ENCODE measurements at regions not wholly inside any gene's neighbourhood (a gene's known extent, or its start where the extent isn't known, plus 50 kb on each side); places are given as distances from the start of the nearest gene placed in this dataset.

DNA sequence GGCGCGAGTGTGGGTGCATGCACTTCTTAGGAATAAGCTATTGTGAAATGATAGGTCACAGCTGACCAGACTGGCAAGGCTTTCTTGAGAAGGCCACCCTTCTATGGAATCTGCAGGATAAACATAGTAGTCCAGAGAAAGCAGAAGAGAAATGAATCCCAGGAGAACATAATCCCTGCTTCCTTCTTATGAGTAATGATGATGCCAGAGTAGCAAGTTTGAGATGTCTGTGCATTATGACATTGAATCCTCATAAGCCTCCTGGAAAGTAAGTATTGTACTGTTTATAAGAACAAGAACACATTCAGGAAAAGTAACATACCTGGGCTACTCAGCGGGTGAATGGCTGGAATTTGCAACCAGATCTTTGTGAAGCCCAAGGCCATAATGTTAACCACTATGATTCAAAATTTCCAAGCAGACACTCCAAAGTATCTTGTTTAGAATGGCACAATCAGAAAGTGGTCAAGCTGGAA is 272.1 kb upstream of the HS3ST1 start:
- POLR2A ChIA-PET: no interaction called here
- intact Hi-C loops (cut with DNase I, micrococcal nuclease): no loop called here
- no peak overlapping the region for H3K27ac ChIP-seq (ENCODE audit: low read depth in 1 of 2, low read length in 2 of 2)
- no peaks in the 10 kb centered on the region for H3K27me3 ChIP-seq (ENCODE audit: control insufficient read depth in 1 of 2, insufficient read depth in 2 of 2, low read length in 2 of 2)
- H3K27ac Mint-ChIP-seq: no peak overlapping the region
- no peak for ATAC-seq (ENCODE audit: poor library complexity)
- no peak overlapping the region for H3K4me3 Mint-ChIP-seq
- H3K4me1 ChIP-seq (ENCODE audit: insufficient read depth, low read length): no peaks in the 10 kb centered on the region
- H3K9me3 Mint-ChIP-seq: peaks cover 2% of the 10 kb centered on the region
- CTCF ChIA-PET: no interaction called here
- no peak for TF ChIP-seq CTCF (IDR thresholded peaks at IDR 0.05)
- no peaks in the 10 kb centered on the region for H3K36me3 Mint-ChIP-seq (ENCODE audit: low read depth)
- no peak for DNase-seq
- H3K36me3 ChIP-seq (ENCODE audit: insufficient read depth, low read length): no peaks in the 10 kb centered on the region
- H3K4me1 Mint-ChIP-seq (ENCODE audit: low read depth): no peaks in the 10 kb centered on the region
- H3K4me3 ChIP-seq (ENCODE audit: low read length): no peak overlapping the region
- H3K27me3 Mint-ChIP-seq: no peaks in the 10 kb centered on the region
- peaks cover 0 to 3% of the 10 kb centered on the region in 2 experiments for H3K9me3 ChIP-seq (ENCODE audit: control insufficient read depth in 1 of 2, insufficient read depth in 1 of 2, low read length in 2 of 2)

DNA sequence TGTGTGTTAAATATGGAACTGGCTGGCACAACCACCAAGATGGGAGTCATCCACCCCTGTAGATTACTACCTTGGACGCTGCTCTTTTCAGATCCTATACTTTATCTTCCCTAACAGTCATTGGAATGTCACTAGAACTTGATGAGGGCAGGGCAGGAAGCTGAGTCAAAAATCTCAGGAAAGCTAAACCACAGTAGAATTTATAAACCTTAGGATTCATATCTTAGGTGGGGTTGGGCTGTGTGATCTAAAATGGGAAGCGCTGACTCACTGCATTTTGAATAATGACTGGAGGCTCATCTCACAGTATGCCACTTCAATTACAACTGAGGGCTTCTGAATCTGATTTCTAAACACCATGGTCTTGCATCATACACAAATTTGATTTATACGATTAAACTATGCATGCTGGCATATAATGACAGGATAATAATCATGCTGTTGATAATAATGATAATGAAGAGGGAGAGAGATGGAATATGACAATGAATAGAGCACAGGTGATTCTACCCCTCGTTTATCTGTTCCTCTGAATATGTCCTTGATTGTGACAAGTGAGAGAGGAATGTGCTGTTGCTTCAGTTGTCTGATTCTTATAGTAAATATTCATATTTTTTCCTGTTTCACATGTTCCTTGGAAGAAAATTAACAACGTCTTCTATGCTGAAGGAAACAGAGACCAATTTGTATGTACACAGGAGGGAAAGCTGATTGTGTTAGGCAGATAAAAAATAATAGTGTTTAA is 270.3 kb upstream of the HS3ST1 start:
- Mint-ChIP-seq H3K4me3 (no peak overlapping the region), H3K27ac (no peak overlapping the region), H3K36me3 (ENCODE audit: low read depth) (no peaks in the 10 kb centered on the region), H3K27me3 (no peaks in the 10 kb centered on the region), H3K9me3 (peaks cover 2% of the 10 kb centered on the region), H3K4me1 (ENCODE audit: low read depth) (no peaks in the 10 kb centered on the region)
- Histone ChIP-seq H3K4me3 (ENCODE audit: low read length) (no peak overlapping the region), H3K4me1 (ENCODE audit: insufficient read depth, low read length) (no peaks in the 10 kb centered on the region), H3K27me3 (ENCODE audit: control insufficient read depth in 1 of 2, insufficient read depth in 2 of 2, low read length in 2 of 2) (no peaks in the 10 kb centered on the region), H3K27ac (ENCODE audit: low read depth in 1 of 2, low read length in 2 of 2) (no peak overlapping the region), H3K36me3 (ENCODE audit: insufficient read depth, low read length) (no peaks in the 10 kb centered on the region), H3K9me3 (ENCODE audit: control insufficient read depth in 1 of 2, insufficient read depth in 1 of 2, low read length in 2 of 2) (peaks cover 0 to 3% of the 10 kb centered on the region in 2 experiments)
- ChIA-PET CTCF (no interaction called here), POLR2A (no interaction called here)
- DNase-seq: no peak
- intact Hi-C loops (cut with DNase I, micrococcal nuclease): no loop called here
- TF ChIP-seq CTCF (IDR thresholded peaks at IDR 0.05): no peak
- ATAC-seq (ENCODE audit: poor library complexity): no peak

GRCh38 chr4:11698033-11698432 is 269.3 kb upstream of the HS3ST1 start:
- H3K27ac Mint-ChIP-seq: no peak overlapping the region
- intact Hi-C loops (cut with DNase I, micrococcal nuclease): no loop called here
- ATAC-seq (ENCODE audit: poor library complexity): no peak

More at GRCh38 chr4:11698033-11698432, 269.3 kb upstream of the HS3ST1 start:
- Mint-ChIP-seq H3K36me3 (ENCODE audit: low read depth) (no peaks in the 10 kb centered on the region), H3K4me3 (no peak overlapping the region), H3K27me3 (no peaks in the 10 kb centered on the region), H3K9me3 (peaks cover 5% of the 10 kb centered on the region), H3K4me1 (ENCODE audit: low read depth) (no peaks in the 10 kb centered on the region)
- CTCF ChIA-PET: no interaction called here
- no peak for TF ChIP-seq CTCF (IDR thresholded peaks at IDR 0.05)
- Histone ChIP-seq H3K9me3 (ENCODE audit: control insufficient read depth in 1 of 2, insufficient read depth in 1 of 2, low read length in 2 of 2) (peaks cover 0 to 3% of the 10 kb centered on the region in 2 experiments), H3K36me3 (ENCODE audit: insufficient read depth, low read length) (no peaks in the 10 kb centered on the region), H3K27me3 (ENCODE audit: control insufficient read depth in 1 of 2, insufficient read depth in 2 of 2, low read length in 2 of 2) (no peaks in the 10 kb centered on the region), H3K4me1 (ENCODE audit: insufficient read depth, low read length) (no peaks in the 10 kb centered on the region), H3K27ac (ENCODE audit: low read depth in 1 of 2, low read length in 2 of 2) (no peak overlapping the region), H3K4me3 (ENCODE audit: low read length) (no peak overlapping the region)
- POLR2A ChIA-PET: no interaction called here
- no peak for DNase-seq
